GM12864 (cell line): ENCODE measurements at regions not wholly inside any gene's neighbourhood (a gene's known extent, or its start where the extent isn't known, plus 50 kb on each side); places are given as distances from the start of the nearest gene placed in this dataset.

ENCODE experiments used
- DNase-seq: peaks from one replicate; pipeline ENCODE4 v3.0.0-alpha.2; 2011; ENCODE audit warnings: low read depth
- H3K4me3 ChIP-seq: 2 replicates; pipeline ENCODE4 v1.5.1; 2011; ENCODE audit warnings: mild to moderate bottlenecking, low read depth, low read length, control low read depth
- TF ChIP-seq, protein P1 (sequence below): IDR thresholded peaks from 2 replicates; pipeline ENCODE4 v1.5.1; 2011; ENCODE audit warnings: low read depth, mild to moderate bottlenecking, moderate library complexity, low read length, control low read depth, inconsistent platforms; ENCODE audit errors: missing control alignments

DNA sequence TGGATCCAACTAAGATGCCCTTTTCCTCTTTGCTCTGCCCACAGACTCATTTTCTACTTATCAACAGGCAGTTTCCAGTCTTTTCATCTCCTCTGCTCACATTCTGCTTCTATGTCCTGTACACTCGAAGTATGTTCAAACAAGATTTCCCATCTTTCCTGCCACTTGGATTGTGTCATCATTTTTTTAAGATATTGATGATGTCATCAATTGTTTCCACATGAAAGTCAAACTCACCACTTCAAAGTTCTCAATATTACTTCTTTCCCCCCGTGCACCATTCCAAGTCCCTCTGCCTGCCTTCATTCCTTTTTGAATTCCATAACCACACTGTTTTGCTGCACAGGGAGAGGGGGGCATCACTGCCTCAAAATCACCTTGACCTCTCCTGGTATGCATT is 175.0 kb upstream of the RFX3 start:
- H3K4me3 ChIP-seq: no peak overlapping the region
- TF ChIP-seq, protein P1, sequence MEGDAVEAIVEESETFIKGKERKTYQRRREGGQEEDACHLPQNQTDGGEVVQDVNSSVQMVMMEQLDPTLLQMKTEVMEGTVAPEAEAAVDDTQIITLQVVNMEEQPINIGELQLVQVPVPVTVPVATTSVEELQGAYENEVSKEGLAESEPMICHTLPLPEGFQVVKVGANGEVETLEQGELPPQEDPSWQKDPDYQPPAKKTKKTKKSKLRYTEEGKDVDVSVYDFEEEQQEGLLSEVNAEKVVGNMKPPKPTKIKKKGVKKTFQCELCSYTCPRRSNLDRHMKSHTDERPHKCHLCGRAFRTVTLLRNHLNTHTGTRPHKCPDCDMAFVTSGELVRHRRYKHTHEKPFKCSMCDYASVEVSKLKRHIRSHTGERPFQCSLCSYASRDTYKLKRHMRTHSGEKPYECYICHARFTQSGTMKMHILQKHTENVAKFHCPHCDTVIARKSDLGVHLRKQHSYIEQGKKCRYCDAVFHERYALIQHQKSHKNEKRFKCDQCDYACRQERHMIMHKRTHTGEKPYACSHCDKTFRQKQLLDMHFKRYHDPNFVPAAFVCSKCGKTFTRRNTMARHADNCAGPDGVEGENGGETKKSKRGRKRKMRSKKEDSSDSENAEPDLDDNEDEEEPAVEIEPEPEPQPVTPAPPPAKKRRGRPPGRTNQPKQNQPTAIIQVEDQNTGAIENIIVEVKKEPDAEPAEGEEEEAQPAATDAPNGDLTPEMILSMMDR: no peak
- DNase-seq: no peak

DNA sequence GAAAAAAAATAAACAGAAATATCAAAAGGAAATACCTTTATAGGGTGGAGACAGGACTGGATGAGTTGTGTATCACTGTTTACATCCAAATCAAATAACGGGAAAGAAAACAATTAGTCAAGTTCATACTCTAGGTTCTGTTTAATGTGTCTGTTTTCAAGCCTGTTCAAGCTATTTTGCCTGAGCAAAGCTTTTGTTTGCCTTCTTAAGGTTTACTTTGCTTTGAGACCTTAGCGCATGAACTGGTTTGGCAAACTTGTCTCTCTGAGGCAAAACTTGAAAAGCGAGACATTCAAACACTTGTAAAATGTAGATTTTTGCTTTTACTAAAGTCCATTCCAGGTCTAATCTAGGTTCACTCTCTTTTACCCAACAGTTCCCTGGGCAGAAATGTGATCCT is 174.1 kb upstream of the RFX3 start:
- TF ChIP-seq, protein P1: no peak
- H3K4me3 ChIP-seq: no peak overlapping the region
- no peak for DNase-seq

DNA sequence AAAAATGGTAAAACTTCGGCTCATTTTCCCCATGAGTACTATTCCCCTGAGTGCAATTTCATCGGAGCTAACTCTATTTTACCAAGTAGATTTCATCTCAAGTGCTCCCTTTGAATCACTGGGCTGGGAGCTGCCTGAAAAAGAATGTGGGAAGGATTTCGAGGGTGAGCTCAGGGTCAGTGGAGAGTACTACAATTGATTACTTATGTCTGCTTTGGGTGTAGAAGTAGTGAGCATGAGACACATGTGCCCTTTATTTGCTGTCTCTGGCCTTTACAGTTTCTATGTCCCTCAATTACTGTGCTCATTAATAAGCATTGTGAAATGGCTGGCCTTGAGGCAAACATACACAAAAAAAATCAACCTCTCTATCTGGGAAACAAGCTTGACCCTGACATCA is 172.7 kb upstream of the RFX3 start:
- H3K4me3 ChIP-seq: no peak overlapping the region
- TF ChIP-seq, protein P1: no peak
- no peak for DNase-seq

- TF ChIP-seq, protein P1: no peak
- no peak for DNase-seq
- H3K4me3 ChIP-seq: no peak overlapping the region
Observed at GRCh38 chr9:3698076-3698475, 172.3 kb upstream of the RFX3 start.

GRCh38 chr9:3696368-3696767 is 170.6 kb upstream of the RFX3 start:
- H3K4me3 ChIP-seq: no peak overlapping the region
- DNase-seq: no peak
- TF ChIP-seq, protein P1: no peak

- TF ChIP-seq, protein P1: no peak
- DNase-seq: no peak
- H3K4me3 ChIP-seq: no peak overlapping the region
Observed at GRCh38 chr9:3692606-3693005, 166.8 kb upstream of the RFX3 start.

DNA sequence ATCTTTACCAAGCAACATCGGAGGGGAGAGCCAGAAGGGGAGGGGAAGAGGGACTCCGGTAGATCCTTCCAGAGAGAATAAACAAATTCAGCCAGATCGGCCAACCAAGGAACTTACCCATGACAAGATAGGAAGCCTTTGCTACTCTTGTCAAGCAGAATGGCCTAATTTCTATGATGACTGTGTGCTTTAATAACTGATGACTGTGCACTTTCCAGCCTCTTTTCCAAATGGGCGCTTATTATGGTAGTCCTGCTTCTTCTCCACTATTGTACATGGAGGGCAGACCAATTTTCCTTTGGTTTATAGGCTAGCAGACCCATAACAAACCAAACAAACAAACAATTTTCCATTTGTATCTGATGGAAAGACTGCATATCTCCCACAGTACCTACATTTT is 163.8 kb upstream of the RFX3 start:
- no peak for DNase-seq
- TF ChIP-seq, protein P1: no peak
- no peak overlapping the region for H3K4me3 ChIP-seq
